ENCODE measurements at regions not wholly inside any gene's neighbourhood (a gene's known extent, or its start where the extent isn't known, plus 50 kb on each side); places are given as distances from the start of the nearest gene placed in this dataset.
A peak's percentile ranks its signal among the peaks of the same experiment; 100 is the strongest.

DNA sequence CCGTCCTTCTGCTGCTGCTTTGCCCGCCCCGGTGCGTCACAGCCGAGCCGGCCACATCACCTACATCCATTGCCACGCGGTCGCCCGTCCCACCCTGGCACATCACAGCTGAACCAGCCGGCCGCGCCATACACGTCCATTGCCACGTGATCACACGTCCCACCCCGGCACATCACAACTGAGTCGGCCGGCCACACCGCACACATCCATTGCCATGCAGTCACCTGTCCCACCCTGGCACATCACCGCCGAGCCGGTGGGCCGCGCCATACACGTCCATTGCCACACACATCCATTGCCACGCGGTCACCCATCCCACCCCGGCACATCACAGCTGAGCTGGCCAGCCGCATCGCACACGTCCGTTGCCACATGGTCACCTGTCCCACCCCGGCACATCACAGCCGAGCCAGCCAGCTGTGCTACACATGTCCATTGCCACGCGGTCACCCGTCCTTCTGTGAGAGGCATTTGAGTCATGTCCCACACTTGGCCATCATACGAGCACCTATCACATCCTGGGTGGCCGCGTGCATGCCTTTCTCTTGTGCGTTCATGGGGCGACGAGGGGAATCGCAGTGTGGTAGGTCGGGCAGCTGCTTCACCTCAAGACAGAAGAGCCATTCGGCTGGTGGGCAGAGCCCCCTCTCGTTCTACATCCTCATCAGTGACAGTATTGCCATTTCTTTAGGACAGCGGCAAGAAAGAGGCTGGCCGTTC, 58.6 kb downstream of the JAKMIP3 start:
- intact Hi-C loops (cut with DNase I; ENCODE audit: low total_unique reads): no loop called here
- TF ChIP-seq POLR2AphosphoS5 (IDR thresholded peaks at IDR 0.05): no peak
- TF ChIP-seq, protein P1, sequence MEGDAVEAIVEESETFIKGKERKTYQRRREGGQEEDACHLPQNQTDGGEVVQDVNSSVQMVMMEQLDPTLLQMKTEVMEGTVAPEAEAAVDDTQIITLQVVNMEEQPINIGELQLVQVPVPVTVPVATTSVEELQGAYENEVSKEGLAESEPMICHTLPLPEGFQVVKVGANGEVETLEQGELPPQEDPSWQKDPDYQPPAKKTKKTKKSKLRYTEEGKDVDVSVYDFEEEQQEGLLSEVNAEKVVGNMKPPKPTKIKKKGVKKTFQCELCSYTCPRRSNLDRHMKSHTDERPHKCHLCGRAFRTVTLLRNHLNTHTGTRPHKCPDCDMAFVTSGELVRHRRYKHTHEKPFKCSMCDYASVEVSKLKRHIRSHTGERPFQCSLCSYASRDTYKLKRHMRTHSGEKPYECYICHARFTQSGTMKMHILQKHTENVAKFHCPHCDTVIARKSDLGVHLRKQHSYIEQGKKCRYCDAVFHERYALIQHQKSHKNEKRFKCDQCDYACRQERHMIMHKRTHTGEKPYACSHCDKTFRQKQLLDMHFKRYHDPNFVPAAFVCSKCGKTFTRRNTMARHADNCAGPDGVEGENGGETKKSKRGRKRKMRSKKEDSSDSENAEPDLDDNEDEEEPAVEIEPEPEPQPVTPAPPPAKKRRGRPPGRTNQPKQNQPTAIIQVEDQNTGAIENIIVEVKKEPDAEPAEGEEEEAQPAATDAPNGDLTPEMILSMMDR (IDR thresholded peaks at IDR 0.05): no peak
- Histone ChIP-seq H3K9me3 (no peaks in the 10 kb centered on the region), H3K4me3 (no peak overlapping the region), H3K27ac (no peak overlapping the region), H3K36me3 (no peaks in the 10 kb centered on the region), H3K27me3 (no peaks in the 10 kb centered on the region), H3K4me1 (no peaks in the 10 kb centered on the region)
- DNase-seq (ENCODE audit: low spot score in 2 of 2): no peak

DNA sequence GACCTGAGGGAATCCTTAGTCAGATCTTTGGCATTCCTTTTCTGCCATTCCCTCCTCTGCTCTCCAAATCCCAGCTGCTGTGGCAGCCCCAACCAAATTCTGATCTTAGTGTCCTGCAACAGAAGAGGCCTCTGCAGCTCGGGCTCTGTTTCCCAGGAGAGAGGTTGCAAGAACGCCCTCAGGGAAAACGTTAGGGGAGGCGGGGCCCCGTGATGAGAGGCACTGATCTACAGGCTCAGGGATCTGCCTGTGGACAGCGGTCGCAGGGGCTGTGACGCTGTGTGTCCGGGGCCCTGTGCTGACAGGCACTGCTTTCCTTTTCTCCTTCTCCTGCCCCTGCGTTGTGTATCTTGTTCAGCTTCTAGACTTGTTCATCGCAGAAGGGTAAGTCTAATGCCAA, 57.3 kb upstream of the DPYSL4 start:
- Histone ChIP-seq H3K4me1 (no peaks in the 10 kb centered on the region), H3K9me3 (no peaks in the 10 kb centered on the region), H3K4me3 (no peak overlapping the region), H3K27ac (no peak overlapping the region), H3K27me3 (no peaks in the 10 kb centered on the region), H3K36me3 (no peaks in the 10 kb centered on the region)
- intact Hi-C loops (cut with DNase I; ENCODE audit: low total_unique reads): no loop called here
- no peak for TF ChIP-seq POLR2AphosphoS5 (IDR thresholded peaks at IDR 0.05)
- no peak for TF ChIP-seq POLR2A (IDR thresholded peaks at IDR 0.05)
- TF ChIP-seq, protein P1 (IDR thresholded peaks at IDR 0.05): no peak
- DNase-seq (ENCODE audit: low spot score in 2 of 2): no peak

DNA sequence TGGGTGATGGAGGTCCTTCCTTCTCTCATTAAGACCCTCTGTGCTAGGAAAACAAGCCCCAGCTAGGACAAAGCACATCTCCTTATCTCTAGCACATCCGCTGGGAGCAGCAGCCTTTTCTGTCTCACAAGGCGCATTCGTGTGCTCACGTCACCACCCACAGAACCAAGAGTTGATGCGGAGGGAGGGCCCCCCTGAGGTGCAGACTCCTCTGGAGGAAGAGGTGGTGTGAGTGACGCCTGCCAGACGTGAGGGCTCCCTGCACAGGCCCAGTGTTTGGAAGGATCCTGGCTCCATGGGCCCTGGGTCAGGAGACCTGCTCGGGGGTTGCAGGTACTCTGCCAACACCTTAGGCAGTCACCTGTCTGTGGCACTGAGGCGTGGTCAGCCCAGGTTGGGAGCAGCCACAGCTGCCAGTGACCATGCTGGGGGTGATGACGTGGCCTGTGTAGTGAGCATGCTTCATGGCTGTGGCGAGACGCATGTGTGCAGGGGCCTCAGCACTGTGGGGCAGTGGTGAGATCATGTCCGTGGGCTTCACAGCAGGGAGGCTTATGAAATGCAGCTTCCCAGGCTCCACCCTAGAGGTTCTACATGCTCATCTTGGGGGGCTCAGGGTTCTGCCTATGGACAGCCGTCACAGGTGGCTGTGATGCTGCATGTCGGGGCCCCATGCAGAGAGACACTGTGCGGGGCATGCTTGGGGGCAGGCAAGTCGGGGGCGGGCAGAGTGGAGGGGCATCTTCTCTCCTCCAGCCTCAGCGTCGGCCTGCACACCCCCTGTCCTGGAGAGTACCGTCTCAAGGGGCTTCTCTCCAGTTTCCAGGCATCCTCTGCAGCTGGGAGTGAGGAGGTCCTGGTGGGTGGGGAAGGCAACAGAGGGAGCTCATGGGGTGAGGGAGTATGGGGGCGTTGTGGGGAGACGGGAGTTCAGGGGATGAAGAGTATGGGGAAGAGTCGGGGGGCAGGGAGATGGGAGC, 56.2 kb upstream of the DPYSL4 start:
- no peaks in the 10 kb centered on the region for H3K9me3 ChIP-seq
- H3K36me3 ChIP-seq: no peaks in the 10 kb centered on the region
- DNase-seq (ENCODE audit: low spot score in 2 of 2): no peak
- H3K27ac ChIP-seq: no peak overlapping the region
- TF ChIP-seq POLR2A (IDR thresholded peaks at IDR 0.05): no peak
- TF ChIP-seq, protein P1 (IDR thresholded peaks at IDR 0.05): no peak
- no peak for TF ChIP-seq POLR2AphosphoS5 (IDR thresholded peaks at IDR 0.05)
- H3K4me3 ChIP-seq: no peak overlapping the region
- no peaks in the 10 kb centered on the region for H3K27me3 ChIP-seq
- no peaks in the 10 kb centered on the region for H3K4me1 ChIP-seq
- intact Hi-C loops (cut with DNase I; ENCODE audit: low total_unique reads): no loop called here

DNA sequence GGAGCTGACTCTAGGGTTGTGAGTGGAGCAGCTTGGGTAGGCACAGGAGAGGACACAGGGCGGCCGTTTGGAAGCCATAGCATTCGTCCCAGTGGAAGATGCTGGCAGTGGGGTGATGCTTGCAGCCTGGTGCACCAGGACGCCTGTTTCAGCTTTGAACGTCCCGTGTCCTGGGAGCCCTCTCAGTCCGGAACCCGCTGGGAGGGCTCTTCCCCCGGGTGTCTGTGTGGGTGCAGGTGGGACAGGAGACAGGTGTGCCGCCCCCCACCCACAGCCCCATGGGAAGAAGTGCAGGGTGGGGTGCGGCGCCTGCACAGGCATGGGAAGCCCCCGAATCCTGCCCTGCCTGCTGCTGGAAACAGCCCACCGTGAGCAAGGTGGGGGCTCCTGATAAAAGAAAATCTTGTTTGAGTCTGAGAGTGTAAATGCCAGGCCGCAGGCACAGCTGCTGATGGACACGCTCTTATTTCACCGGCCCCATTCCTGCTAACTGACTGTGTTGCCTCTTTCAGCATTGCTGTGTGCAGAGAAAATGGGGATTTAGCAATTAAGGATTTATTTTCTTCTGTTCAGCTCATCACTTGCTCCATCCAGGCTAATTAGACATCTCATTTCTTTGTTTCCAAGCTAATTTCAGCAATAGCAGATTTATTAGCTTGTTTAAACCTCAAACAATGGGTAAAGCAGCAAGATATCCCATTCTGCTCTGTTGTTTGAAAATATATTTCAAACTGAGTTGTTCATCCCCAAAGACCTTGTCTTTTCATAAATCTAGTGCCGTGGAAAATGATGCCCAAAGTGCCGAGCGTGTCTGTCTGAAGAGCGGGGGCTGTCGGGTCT, 54.9 kb upstream of the DPYSL4 start:
- no peaks in the 10 kb centered on the region for H3K9me3 ChIP-seq
- H3K4me1 ChIP-seq: no peaks in the 10 kb centered on the region
- peak overlapping the region in 2 of 3 donors; percentile 26 to 48 for H3K4me3 ChIP-seq
- no peak for DNase-seq (ENCODE audit: low spot score in 2 of 2)
- H3K27me3 ChIP-seq: no peaks in the 10 kb centered on the region
- H3K27ac ChIP-seq: no peak overlapping the region
- TF ChIP-seq, protein P1 (IDR thresholded peaks at IDR 0.05): no peak
- TF ChIP-seq POLR2A (IDR thresholded peaks at IDR 0.05) (no peak), POLR2AphosphoS5 (IDR thresholded peaks at IDR 0.05) (no peak)
- H3K36me3 ChIP-seq: no peaks in the 10 kb centered on the region
- intact Hi-C loops (cut with DNase I; ENCODE audit: low total_unique reads): no loop called here
